GM23338 (cell line): ENCODE measurements at regions not wholly inside any gene's neighbourhood (a gene's known extent, or its start where the extent isn't known, plus 50 kb on each side); places are given as distances from the start of the nearest gene placed in this dataset.
A peak's percentile ranks its signal among the peaks of the same experiment; 100 is the strongest.

Experiments used
- ATAC-seq: fragments of 200-7000 bp; cut with Tn5 transposase; 3 replicates; pipeline ENCODE4 v1.9.1; 2020
- DNase-seq: peaks from one replicate; pipeline ENCODE4 v3.0.0-alpha.2; 2015; ENCODE audit warnings: low spot score
- H2AFZ ChIP-seq: fragments of 200-600 bp; sonication (generic); 2 replicates; pipeline ENCODE4 v1.8.0; 2016; ENCODE audit warnings: antibody characterized with exemption, mild to moderate bottlenecking, moderate library complexity
- H3F3A ChIP-seq: fragments of 200-600 bp; sonication (generic); replicated peaks from 2 replicates; pipeline ENCODE4 v1.8.0; 2017; ENCODE audit warnings: antibody characterized with exemption, mixed run types, low read depth
- H3K27ac ChIP-seq: fragments of 200-600 bp; sonication (generic); 2 replicates; pipeline ENCODE4 v1.6.1; 2016; ENCODE audit warnings: low read depth
- H3K27me3 ChIP-seq: fragments of 200-600 bp; sonication (generic); 2 replicates; pipeline ENCODE4 v1.8.0; 2016; ENCODE audit warnings: mild to moderate bottlenecking, mixed run types, moderate library complexity; ENCODE audit not compliant: insufficient read depth
- H3K36me3 ChIP-seq: fragments of 200-600 bp; sonication (generic); 2 replicates; pipeline ENCODE4 v1.8.0; 2016; ENCODE audit warnings: mild to moderate bottlenecking; ENCODE audit not compliant: insufficient read depth
- H3K4me1 ChIP-seq: fragments of 200-600 bp; sonication (generic); 2 replicates; pipeline ENCODE4 v1.8.0; 2016; ENCODE audit warnings: mild to moderate bottlenecking, moderate library complexity; ENCODE audit not compliant: insufficient read depth
- H3K4me2 ChIP-seq: fragments of 200-600 bp; sonication (generic); 2 replicates; pipeline ENCODE4 v1.7.1; 2017; ENCODE audit warnings: mixed run types
- H3K4me3 ChIP-seq: fragments of 200-600 bp; sonication (generic); 2 replicates; pipeline ENCODE4 v1.6.1; 2016; ENCODE audit warnings: mixed run types
- H3K79me2 ChIP-seq: fragments of 200-600 bp; sonication (generic); replicated peaks from 2 replicates; pipeline ENCODE4 v1.8.0; 2017; ENCODE audit warnings: mild to moderate bottlenecking; ENCODE audit not compliant: insufficient read depth
- H3K9me2 ChIP-seq: fragments of 200-600 bp; sonication (generic); 2 replicates; pipeline ENCODE4 v1.8.0; 2017; ENCODE audit not compliant: insufficient read depth
- H4K20me1 ChIP-seq: fragments of 200-600 bp; sonication (generic); replicated peaks from 2 replicates; pipeline ENCODE4 v1.8.0; 2017; ENCODE audit warnings: mild to moderate bottlenecking; ENCODE audit not compliant: insufficient read depth
- H3K27ac Mint-ChIP-seq: 2 replicates; pipeline ENCODE4 v1.8.0; 2020; ENCODE audit warnings: inconsistent platforms, mild to moderate bottlenecking, moderate library complexity, mixed read lengths
- H3K27me3 Mint-ChIP-seq: 3 replicates; pipeline ENCODE4 v1.8.0; 2022; ENCODE audit warnings: low read depth, mild to moderate bottlenecking, moderate library complexity, mixed read lengths, inconsistent platforms; ENCODE audit not compliant: insufficient read depth, poor library complexity
- H3K36me3 Mint-ChIP-seq: 3 replicates; pipeline ENCODE4 v1.8.0; 2021; ENCODE audit warnings: low read depth, mild to moderate bottlenecking, inconsistent platforms, moderate library complexity, mixed read lengths
- H3K4me1 Mint-ChIP-seq: 3 replicates; pipeline ENCODE4 v1.8.0; 2020; ENCODE audit warnings: mild to moderate bottlenecking, inconsistent platforms, mixed read lengths
- H3K4me3 Mint-ChIP-seq: 3 replicates; pipeline ENCODE4 v1.8.0; 2021; ENCODE audit warnings: moderate library complexity, mild to moderate bottlenecking, inconsistent platforms, mixed read lengths
- H3K9me3 Mint-ChIP-seq: 3 replicates; pipeline ENCODE4 v1.8.0; 2020; ENCODE audit warnings: moderate library complexity, mild to moderate bottlenecking, inconsistent platforms, mixed read lengths
- CREB1 ChIP-seq: fragments of 250-450 bp; sonication (Bioruptor Pico); IDR thresholded peaks from 2 replicates; pipeline ENCODE4 v1.5.0; 2020; ENCODE audit warnings: low read depth, mild to moderate bottlenecking, moderate library complexity
- CTCF ChIP-seq, 2 experiments: fragments of 200-600 bp in 1 of 2; sonication (generic) in 1 of 2; conservative IDR thresholded peaks; 2 replicates each; pipeline versions ENCODE4 v1.5.1 to v1.6.1; 2016 to 2017; ENCODE audit warnings: antibody characterized with exemption in 2 of 2, low read depth in 2 of 2, mild to moderate bottlenecking in 2 of 2, moderate library complexity in 1 of 2
- ETS1 ChIP-seq: IDR thresholded peaks from 2 replicates; pipeline ENCODE4 v1.6.1; 2016; ENCODE audit warnings: antibody characterized with exemption
- EZH2 ChIP-seq: fragments of 200-600 bp; sonication (generic); IDR thresholded peaks from one replicate; pipeline ENCODE4 v1.8.0; 2017; ENCODE audit warnings: antibody characterized with exemption, mild to moderate bottlenecking, low read depth; ENCODE audit not compliant: unreplicated experiment
- EZH2phosphoT487 ChIP-seq: fragments of 200-600 bp; sonication (generic); IDR thresholded peaks from one replicate; pipeline ENCODE4 v1.8.1; 2018; ENCODE audit warnings: antibody characterized with exemption; ENCODE audit not compliant: unreplicated experiment
- JUNB ChIP-seq: IDR thresholded peaks from one replicate; pipeline ENCODE4 v1.6.1; 2016; ENCODE audit warnings: antibody characterized with exemption; ENCODE audit not compliant: unreplicated experiment
- POLR2AphosphoS5 ChIP-seq: IDR thresholded peaks from 2 replicates; pipeline ENCODE4 v1.6.1; 2016; ENCODE audit warnings: antibody characterized with exemption, low read depth
- ZNF331 ChIP-seq: fragments of 250-450 bp; sonication (Bioruptor Pico); IDR thresholded peaks from 2 replicates; pipeline ENCODE4 v1.5.0; 2020; ENCODE audit warnings: low read depth, mild to moderate bottlenecking, moderate library complexity
- ZNF462 ChIP-seq: fragments of 250-450 bp; sonication (Bioruptor Pico); IDR thresholded peaks from 2 replicates; pipeline ENCODE4 v1.5.0; 2020; ENCODE audit warnings: mild to moderate bottlenecking, moderate library complexity
- TF ChIP-seq, protein P1 (sequence below): IDR thresholded peaks from one replicate; pipeline ENCODE4 v1.6.1; 2018; ENCODE audit warnings: antibody characterized with exemption; ENCODE audit not compliant: unreplicated experiment

DNA sequence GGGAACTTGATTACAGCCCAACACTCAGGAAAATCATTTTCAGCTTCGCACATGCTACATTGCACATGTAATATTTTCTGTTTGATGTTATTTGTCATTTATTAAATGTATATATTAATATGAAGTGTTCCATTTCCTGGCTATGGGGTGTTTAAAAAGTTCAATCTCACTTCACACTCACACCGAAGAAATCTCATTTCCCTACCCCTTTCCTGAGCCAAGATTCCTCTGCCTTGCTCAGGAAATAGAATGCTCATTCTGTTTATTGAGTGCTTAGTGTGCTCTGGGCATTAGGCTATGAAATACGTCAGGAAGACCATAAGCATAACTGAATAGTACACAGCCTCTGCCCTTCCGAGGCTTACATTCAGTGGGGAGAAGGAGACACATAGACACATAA, 331.9 kb upstream of the TSHZ3 start (continued):
- TF ChIP-seq ZNF462 (CRISPR knock-in tag) (no peak), ZNF331 (no peak), EZH2phosphoT487 (no peak), JUNB (no peak)

DNA sequence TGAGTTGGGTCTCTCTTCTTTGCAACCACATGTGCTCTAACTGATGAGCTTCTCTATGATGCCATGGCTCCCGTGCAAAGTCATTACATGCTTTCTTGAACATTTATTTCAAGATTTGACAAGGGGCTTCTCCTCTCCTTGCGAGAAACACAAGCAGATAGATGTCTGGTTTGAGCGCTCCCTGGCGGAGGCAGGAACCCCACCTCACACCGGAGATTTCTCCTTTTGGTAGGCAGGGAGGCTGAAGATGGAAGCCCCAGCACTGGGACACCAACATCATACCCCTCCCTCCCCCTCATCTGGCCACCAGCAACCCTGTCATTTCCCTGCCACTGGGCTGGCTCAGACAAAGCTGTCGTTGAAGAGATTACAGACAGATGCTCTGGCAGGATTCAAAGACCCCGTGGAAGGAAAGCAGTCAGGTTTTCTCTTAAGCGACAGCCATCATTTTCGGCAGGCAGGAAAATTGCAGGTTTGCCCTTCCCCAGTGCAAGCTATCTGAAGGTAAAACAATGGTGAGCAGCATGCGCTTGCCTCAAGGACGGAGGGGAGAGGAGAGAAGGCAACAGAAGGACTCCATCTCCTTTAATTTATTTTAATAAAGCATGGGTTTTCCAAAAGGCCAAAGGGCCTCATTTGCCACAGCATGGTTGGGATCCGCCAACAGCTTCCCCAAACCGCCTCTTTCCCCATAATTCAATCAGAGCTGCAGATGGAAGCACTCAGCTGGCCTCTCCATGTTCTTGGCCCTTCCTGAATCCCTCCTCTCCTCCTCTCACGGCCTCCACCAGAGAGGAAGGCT, 344.1 kb upstream of the TSHZ3 start:
- TF ChIP-seq EZH2 (no peak), CREB1 (no peak), ETS1 (no peak), JUNB (no peak), EZH2phosphoT487 (no peak), POLR2AphosphoS5 (no peak), CTCF (conservative IDR thresholded peaks at IDR 0.05; ENCODE audit: low read depth in 2 of 2) (peak; percentile 32 to 49; a peak in 3 of 4 replicates)
- TF ChIP-seq, protein P1, sequence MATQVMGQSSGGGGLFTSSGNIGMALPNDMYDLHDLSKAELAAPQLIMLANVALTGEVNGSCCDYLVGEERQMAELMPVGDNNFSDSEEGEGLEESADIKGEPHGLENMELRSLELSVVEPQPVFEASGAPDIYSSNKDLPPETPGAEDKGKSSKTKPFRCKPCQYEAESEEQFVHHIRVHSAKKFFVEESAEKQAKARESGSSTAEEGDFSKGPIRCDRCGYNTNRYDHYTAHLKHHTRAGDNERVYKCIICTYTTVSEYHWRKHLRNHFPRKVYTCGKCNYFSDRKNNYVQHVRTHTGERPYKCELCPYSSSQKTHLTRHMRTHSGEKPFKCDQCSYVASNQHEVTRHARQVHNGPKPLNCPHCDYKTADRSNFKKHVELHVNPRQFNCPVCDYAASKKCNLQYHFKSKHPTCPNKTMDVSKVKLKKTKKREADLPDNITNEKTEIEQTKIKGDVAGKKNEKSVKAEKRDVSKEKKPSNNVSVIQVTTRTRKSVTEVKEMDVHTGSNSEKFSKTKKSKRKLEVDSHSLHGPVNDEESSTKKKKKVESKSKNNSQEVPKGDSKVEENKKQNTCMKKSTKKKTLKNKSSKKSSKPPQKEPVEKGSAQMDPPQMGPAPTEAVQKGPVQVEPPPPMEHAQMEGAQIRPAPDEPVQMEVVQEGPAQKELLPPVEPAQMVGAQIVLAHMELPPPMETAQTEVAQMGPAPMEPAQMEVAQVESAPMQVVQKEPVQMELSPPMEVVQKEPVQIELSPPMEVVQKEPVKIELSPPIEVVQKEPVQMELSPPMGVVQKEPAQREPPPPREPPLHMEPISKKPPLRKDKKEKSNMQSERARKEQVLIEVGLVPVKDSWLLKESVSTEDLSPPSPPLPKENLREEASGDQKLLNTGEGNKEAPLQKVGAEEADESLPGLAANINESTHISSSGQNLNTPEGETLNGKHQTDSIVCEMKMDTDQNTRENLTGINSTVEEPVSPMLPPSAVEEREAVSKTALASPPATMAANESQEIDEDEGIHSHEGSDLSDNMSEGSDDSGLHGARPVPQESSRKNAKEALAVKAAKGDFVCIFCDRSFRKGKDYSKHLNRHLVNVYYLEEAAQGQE = no peak
- H3K27ac Mint-ChIP-seq = no peak overlapping the region
- DNase-seq = peak; percentile 21
- ATAC-seq = no peak
- Histone ChIP-seq H3K36me3 (no peaks in the 10 kb centered on the region), H2AFZ (peak overlapping the region; percentile 38; the same call in 1 of the 2 replicates), H3K27ac (no peak overlapping the region), H3K79me2 (no peaks in the 10 kb centered on the region), H4K20me1 (no peaks in the 10 kb centered on the region), H3F3A (no peaks in the 10 kb centered on the region), H3K4me2 (no peak overlapping the region), H3K4me3 (no peak overlapping the region), H3K9me2 (peaks cover 2% of the 10 kb centered on the region; the same call in 1 of the 2 replicates), H3K27me3 (no peaks in the 10 kb centered on the region), H3K4me1 (no peaks in the 10 kb centered on the region)
- no peaks in the 10 kb centered on the region for H3K9me3 Mint-ChIP-seq
- no peaks in the 10 kb centered on the region for H3K4me1 Mint-ChIP-seq
- no peaks in the 10 kb centered on the region for H3K36me3 Mint-ChIP-seq
- peaks cover under 1% of the 10 kb centered on the region for H3K27me3 Mint-ChIP-seq
- H3K4me3 Mint-ChIP-seq = no peak overlapping the region
